Ureter (tissue), 1 donor: ENCODE measurements at regions not wholly inside any gene's neighbourhood (a gene's known extent, or its start where the extent isn't known, plus 50 kb on each side); places are given as distances from the start of the nearest gene placed in this dataset.

Experiments used
- DNase-seq: peaks from one replicate; pipeline ENCODE4 v3.0.0-alpha.2; 2020; ENCODE audit warnings: low spot score
- donor health status: DM: yes; HTN: yes; CAD: no.

GRCh38 chr1:232445361-232446106 lies 184.4 kb downstream of the SIPA1L2 start:
- no peak for DNase-seq

GRCh38 chr1:232443372-232443771 lies 186.6 kb downstream of the SIPA1L2 start:
- no peak for DNase-seq

GRCh38 chr1:232441036-232441411 lies 188.9 kb downstream of the SIPA1L2 start:
- DNase-seq, result no peak

- DNase-seq, result no peak
Observed at GRCh38 chr1:232440325-232441035, 189.5 kb downstream of the SIPA1L2 start.

- DNase-seq, result no peak
Observed at GRCh38 chr1:232439011-232439410, 190.9 kb downstream of the SIPA1L2 start.

- no peak for DNase-seq
Observed at GRCh38 chr1:232438476-232438875, 191.5 kb downstream of the SIPA1L2 start.

GRCh38 chr1:232437510-232437909 lies 192.4 kb downstream of the SIPA1L2 start:
- no peak for DNase-seq

- DNase-seq, result no peak
Observed at GRCh38 chr1:232435729-232436128, 194.2 kb downstream of the SIPA1L2 start.

- no peak for DNase-seq
Observed at GRCh38 chr1:232432313-232432712, 197.6 kb downstream of the SIPA1L2 start.

- no peak for DNase-seq
Observed at GRCh38 chr1:232431748-232432147, 198.2 kb downstream of the SIPA1L2 start.

- DNase-seq, result no peak
Observed at GRCh38 chr1:232431326-232431725, 198.6 kb downstream of the SIPA1L2 start.

GRCh38 chr1:232430467-232430866 lies 199.5 kb downstream of the SIPA1L2 start:
- no peak for DNase-seq

- no peak for DNase-seq
Observed at GRCh38 chr1:232428786-232429530, 201.0 kb downstream of the SIPA1L2 start.

GRCh38 chr1:232428036-232428645 lies 201.8 kb downstream of the SIPA1L2 start:
- DNase-seq, result no peak

- DNase-seq, result no peak
Observed at GRCh38 chr1:232426801-232427200, 203.1 kb downstream of the SIPA1L2 start.

GRCh38 chr1:232425421-232425820 lies 204.5 kb downstream of the SIPA1L2 start:
- DNase-seq, result no peak

GRCh38 chr1:232423591-232423990 lies 206.3 kb downstream of the SIPA1L2 start:
- DNase-seq, result no peak

- no peak for DNase-seq
Observed at GRCh38 chr1:232422898-232423297, 207.0 kb downstream of the SIPA1L2 start.

- no peak for DNase-seq
Observed at GRCh38 chr1:232422098-232422497, 207.8 kb downstream of the SIPA1L2 start.

GRCh38 chr1:232421143-232421796 lies 208.7 kb downstream of the SIPA1L2 start:
- no peak for DNase-seq

- DNase-seq, result no peak
Observed at GRCh38 chr1:232417636-232418248, 212.2 kb downstream of the SIPA1L2 start.
